ENCODE measurements at regions not wholly inside any gene's neighbourhood (a gene's known extent, or its start where the extent isn't known, plus 50 kb on each side); places are given as distances from the start of the nearest gene placed in this dataset.

- peak in 1 of 3 experiments; percentile 23; a peak in 1 of 6 replicates for TF ChIP-seq CTCF (IDR thresholded peaks at IDR 0.05 in 2 of 3, conservative IDR thresholded peaks at IDR 0.05 in 1 of 3; ENCODE audit: insufficient read depth in 2 of 3, low read depth in 1 of 3, low read length in 3 of 3)
- no peak for TF ChIP-seq ZNF280B (CRISPR knock-in tag; IDR thresholded peaks at IDR 0.05)
- no peak for TF ChIP-seq MEF2A (IDR thresholded peaks at IDR 0.05; ENCODE audit: control insufficient read depth, low read depth, low read length)
- TF ChIP-seq SP1 (CRISPR knock-in tag; IDR thresholded peaks at IDR 0.05): no peak
- no peak for TF ChIP-seq MAFF (IDR thresholded peaks at IDR 0.05; ENCODE audit: low read length)
These were observed 468.2 kb downstream of the ZIC3 start for GRCh38 chrX:138034136-138034535.

Measured in K562 (cell line).